ENCODE measurements at regions not wholly inside any gene's neighbourhood (a gene's known extent, or its start where the extent isn't known, plus 50 kb on each side); places are given as distances from the start of the nearest gene placed in this dataset.

DNA sequence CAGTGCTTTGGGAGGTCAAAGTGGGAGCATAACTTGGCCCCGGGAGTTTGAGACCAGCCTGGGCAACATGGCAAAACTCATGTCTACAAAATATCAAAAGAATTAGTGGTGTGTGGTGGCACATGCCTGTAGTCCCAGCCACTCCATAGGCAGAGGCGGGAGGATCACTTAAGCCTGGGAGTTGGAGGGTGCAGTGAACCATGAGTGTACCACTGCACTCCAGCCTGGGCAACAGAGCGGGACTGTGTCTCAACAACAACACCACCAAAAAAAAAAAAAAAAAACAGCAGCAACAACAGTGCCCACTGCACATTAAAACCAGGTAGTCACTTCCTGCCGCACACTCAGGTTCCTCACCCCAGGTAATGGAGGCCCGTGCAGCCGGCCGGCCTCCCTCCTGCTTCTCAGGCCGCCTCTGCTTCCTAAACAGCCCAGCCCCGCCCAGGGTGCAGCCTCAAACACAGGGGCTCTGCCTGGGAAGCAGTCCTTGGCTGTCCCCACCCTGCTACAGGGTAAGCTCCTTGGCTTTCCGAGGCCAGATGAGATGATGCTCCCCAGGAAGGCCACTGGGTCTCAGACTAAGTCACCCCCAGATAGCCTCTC is 318.3 kb downstream of the SHANK2 start:
- TF ChIP-seq, protein P1, sequence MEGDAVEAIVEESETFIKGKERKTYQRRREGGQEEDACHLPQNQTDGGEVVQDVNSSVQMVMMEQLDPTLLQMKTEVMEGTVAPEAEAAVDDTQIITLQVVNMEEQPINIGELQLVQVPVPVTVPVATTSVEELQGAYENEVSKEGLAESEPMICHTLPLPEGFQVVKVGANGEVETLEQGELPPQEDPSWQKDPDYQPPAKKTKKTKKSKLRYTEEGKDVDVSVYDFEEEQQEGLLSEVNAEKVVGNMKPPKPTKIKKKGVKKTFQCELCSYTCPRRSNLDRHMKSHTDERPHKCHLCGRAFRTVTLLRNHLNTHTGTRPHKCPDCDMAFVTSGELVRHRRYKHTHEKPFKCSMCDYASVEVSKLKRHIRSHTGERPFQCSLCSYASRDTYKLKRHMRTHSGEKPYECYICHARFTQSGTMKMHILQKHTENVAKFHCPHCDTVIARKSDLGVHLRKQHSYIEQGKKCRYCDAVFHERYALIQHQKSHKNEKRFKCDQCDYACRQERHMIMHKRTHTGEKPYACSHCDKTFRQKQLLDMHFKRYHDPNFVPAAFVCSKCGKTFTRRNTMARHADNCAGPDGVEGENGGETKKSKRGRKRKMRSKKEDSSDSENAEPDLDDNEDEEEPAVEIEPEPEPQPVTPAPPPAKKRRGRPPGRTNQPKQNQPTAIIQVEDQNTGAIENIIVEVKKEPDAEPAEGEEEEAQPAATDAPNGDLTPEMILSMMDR (IDR thresholded peaks at IDR 0.05): no peak
- Mint-ChIP-seq H3K27ac (ENCODE audit: unreplicated experiment) (no peak overlapping the region), H3K36me3 (ENCODE audit: low read depth) (no peaks in the 10 kb centered on the region), H3K9me3 (ENCODE audit: low read depth) (peaks cover 22% of the 10 kb centered on the region), H3K4me1 (ENCODE audit: low read depth) (no peaks in the 10 kb centered on the region), H3K27me3 (ENCODE audit: low read depth) (peaks cover 10% of the 10 kb centered on the region), H3K4me3 (ENCODE audit: unreplicated experiment) (no peak overlapping the region)
- DNase-seq (ENCODE audit: low spot score): no peak

DNA sequence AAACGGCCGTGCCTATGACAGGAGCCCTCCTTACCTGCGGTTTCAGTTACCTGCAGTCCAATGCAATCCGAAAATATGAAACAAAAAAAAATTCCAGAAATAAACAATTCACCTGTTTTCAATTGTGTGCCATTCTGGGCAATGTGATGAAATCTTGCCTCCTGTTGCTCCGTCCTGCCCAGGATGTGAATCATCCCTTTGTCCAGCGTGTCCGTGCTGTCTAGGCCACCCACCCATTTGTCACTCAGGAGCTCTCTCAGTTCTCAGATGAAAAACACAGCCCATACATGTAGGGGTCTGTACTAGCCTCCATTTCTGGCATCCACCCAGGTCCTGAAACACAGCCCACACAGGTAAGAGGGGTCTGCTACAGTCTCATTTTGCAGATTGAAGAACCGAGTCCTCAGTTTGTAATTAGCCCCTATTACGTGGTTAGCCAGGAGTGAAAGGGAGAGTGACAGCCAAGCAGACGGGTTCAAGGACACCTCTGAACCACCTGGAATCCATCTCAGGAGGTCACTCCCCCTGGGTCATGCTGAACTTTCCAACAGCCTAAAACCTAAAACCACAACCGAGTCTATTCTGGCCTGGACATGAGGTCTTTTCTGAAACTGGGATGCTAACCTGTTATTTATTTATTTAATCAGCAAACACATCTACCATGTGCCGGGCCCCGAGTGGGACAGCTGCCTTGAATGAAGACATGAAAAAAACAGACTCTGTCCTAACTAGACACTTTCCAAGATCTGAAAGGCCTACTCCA is 317.2 kb downstream of the SHANK2 start:
- Mint-ChIP-seq H3K9me3 (ENCODE audit: low read depth) (peaks cover 24% of the 10 kb centered on the region), H3K27me3 (ENCODE audit: low read depth) (peaks cover 3% of the 10 kb centered on the region), H3K4me1 (ENCODE audit: low read depth) (no peaks in the 10 kb centered on the region), H3K36me3 (ENCODE audit: low read depth) (no peaks in the 10 kb centered on the region), H3K4me3 (ENCODE audit: unreplicated experiment) (no peak overlapping the region), H3K27ac (ENCODE audit: unreplicated experiment) (no peak overlapping the region)
- no peak for DNase-seq (ENCODE audit: low spot score)
- TF ChIP-seq, protein P1 (IDR thresholded peaks at IDR 0.05): no peak

DNA sequence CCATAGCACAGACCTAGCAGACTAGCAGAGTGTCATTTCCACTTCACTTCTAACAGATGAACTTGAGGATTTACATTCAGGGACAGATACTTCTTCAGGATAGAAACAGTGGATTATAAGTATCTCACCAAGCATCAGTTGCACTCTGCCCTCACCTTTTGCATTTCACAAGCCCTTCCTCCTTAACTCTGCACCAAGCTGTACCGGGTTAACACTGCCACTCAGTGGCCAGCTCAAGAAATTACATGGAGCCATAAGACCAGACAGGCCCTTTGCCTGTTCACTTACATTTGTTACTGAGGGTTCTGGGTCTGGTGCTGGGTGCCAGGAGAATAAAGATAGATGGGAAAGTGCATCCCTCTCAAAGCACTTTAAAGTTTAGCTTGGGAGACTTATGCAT is 309.8 kb downstream of the SHANK2 start:
- TF ChIP-seq, protein P1 (IDR thresholded peaks at IDR 0.05): peak; percentile 63
- no peaks in the 10 kb centered on the region for H3K4me1 Mint-ChIP-seq (ENCODE audit: low read depth)
- no peaks in the 10 kb centered on the region for H3K27me3 Mint-ChIP-seq (ENCODE audit: low read depth)
- no peak overlapping the region for H3K4me3 Mint-ChIP-seq (ENCODE audit: unreplicated experiment)
- peaks cover 44% of the 10 kb centered on the region for H3K9me3 Mint-ChIP-seq (ENCODE audit: low read depth)
- no peak overlapping the region for H3K27ac Mint-ChIP-seq (ENCODE audit: unreplicated experiment)
- no peak for DNase-seq (ENCODE audit: low spot score)
- peaks cover 3% of the 10 kb centered on the region for H3K36me3 Mint-ChIP-seq (ENCODE audit: low read depth)

DNA sequence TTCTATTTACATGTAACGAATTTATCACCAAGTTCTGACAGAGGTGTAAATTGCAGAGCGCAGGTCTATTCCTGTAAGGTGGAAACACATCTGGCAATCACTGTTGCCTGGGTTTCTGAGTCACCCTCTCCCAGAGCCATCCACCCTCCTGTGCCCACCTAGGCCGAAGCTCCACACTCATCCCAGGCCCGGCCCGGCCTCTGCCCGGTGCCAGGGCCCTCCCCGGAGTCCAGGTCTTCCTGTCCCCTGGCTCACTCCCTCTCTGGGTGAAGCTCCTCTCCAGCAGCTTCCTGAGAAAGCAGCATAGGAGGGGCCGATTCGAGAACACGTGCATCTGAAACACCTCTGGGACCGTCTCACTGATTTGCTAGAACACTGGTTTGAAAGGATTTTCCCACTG is 308.2 kb downstream of the SHANK2 start:
- Mint-ChIP-seq H3K27me3 (ENCODE audit: low read depth) (peaks cover 3% of the 10 kb centered on the region), H3K36me3 (ENCODE audit: low read depth) (peaks cover 3% of the 10 kb centered on the region), H3K27ac (ENCODE audit: unreplicated experiment) (no peak overlapping the region), H3K4me3 (ENCODE audit: unreplicated experiment) (no peak overlapping the region), H3K9me3 (ENCODE audit: low read depth) (peaks cover 37% of the 10 kb centered on the region), H3K4me1 (ENCODE audit: low read depth) (no peaks in the 10 kb centered on the region)
- no peak for DNase-seq (ENCODE audit: low spot score)
- TF ChIP-seq, protein P1 (IDR thresholded peaks at IDR 0.05): no peak

DNA sequence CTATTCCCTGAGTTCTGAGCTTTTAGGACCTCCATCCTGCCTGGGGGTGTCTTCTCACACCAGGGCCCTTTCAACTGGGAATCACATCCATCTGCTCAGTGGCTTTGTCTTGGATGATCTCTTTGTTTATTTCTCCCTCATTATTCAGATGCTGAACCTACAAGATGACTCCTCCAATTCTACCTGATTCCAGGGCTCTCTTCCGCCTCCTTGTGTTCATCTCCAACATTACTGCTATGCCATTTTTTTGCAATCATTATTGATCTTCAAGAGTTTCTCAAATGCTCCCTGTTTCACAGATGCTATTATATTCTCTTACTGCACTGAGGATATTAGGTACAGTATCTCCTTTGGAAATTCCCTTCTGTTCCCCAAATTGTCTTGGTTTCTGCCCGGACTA is 307.7 kb downstream of the SHANK2 start:
- Mint-ChIP-seq H3K27me3 (ENCODE audit: low read depth) (peaks cover 3% of the 10 kb centered on the region), H3K9me3 (ENCODE audit: low read depth) (peaks cover 35% of the 10 kb centered on the region), H3K4me3 (ENCODE audit: unreplicated experiment) (no peak overlapping the region), H3K4me1 (ENCODE audit: low read depth) (no peaks in the 10 kb centered on the region), H3K36me3 (ENCODE audit: low read depth) (peaks cover 3% of the 10 kb centered on the region), H3K27ac (ENCODE audit: unreplicated experiment) (no peak overlapping the region)
- TF ChIP-seq, protein P1 (IDR thresholded peaks at IDR 0.05): no peak
- DNase-seq (ENCODE audit: low spot score): no peak

Measured in chondrocyte (in vitro differentiated cells).